Breast epithelium (tissue), 3 donors: ENCODE measurements at regions not wholly inside any gene's neighbourhood (a gene's known extent, or its start where the extent isn't known, plus 50 kb on each side); places are given as distances from the start of the nearest gene placed in this dataset.

Source experiments
- POLR2A ChIP-seq: fragments of 450-650 bp; IDR thresholded peaks from one replicate; pipeline ENCODE4 v1.6.1; 2016; ENCODE audit warnings: antibody characterized with exemption, mild to moderate bottlenecking, moderate library complexity
- POLR2AphosphoS5 ChIP-seq, 3 donors: sonication (generic); formaldehyde crosslinking; IDR thresholded peaks; one replicate each; pipeline ENCODE4 v1.6.1; 2017; ENCODE audit warnings: antibody characterized with exemption in 3 of 3
- TF ChIP-seq, protein P1 (sequence below), 3 donors: fragments of 450-650 bp; IDR thresholded peaks; one replicate each; pipeline ENCODE4 v1.5.1; 2016 to 2017; ENCODE audit warnings: antibody characterized with exemption in 3 of 3, mild to moderate bottlenecking in 3 of 3, moderate library complexity in 3 of 3

DNA sequence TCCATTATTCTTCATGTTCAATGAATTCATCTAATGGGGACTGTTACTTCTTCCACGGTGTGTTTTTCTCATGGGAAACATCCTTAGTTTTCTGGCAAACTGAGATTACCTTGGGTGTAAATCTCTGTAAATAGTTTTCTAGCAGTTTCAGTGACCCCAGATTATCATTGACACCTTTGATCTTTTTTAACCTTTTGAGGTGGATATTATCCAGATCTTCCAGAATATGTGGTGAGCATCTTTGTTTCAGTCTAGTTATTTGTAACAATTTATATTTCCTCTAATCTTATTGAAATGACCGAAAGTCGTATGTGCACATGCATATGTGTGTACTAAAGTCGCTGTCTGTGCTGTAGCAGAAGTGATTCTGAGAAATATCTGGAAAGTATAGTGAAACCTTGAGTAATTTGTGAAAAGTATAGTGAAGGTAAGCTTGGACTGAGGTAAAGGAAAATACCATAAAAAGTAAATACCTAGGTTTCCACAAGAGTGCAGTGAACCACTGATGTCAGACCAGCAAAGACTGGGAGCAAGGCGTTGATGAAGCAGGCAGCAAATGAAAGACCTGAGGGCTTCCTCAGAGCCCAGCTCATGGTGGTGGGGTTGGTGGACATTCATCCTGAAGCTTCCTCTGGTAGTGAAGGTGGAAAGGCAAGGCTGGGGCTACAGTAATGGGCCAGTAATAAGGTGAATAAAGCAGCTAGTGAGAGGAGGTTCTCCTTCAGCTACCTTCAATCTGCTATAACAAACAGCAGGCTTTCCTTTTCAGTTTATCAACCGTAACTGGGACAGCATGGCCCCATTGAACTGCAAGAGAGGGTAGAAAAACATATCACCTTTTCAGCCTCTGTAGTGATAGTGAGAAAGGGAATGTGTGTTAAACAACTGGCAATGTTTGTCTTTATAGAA is 480.2 kb upstream of the FBXO33 start:
- TF ChIP-seq, protein P1, sequence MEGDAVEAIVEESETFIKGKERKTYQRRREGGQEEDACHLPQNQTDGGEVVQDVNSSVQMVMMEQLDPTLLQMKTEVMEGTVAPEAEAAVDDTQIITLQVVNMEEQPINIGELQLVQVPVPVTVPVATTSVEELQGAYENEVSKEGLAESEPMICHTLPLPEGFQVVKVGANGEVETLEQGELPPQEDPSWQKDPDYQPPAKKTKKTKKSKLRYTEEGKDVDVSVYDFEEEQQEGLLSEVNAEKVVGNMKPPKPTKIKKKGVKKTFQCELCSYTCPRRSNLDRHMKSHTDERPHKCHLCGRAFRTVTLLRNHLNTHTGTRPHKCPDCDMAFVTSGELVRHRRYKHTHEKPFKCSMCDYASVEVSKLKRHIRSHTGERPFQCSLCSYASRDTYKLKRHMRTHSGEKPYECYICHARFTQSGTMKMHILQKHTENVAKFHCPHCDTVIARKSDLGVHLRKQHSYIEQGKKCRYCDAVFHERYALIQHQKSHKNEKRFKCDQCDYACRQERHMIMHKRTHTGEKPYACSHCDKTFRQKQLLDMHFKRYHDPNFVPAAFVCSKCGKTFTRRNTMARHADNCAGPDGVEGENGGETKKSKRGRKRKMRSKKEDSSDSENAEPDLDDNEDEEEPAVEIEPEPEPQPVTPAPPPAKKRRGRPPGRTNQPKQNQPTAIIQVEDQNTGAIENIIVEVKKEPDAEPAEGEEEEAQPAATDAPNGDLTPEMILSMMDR (IDR thresholded peaks at IDR 0.05) = no peak
- TF ChIP-seq POLR2A = no peak
- no peak for TF ChIP-seq POLR2AphosphoS5 (IDR thresholded peaks at IDR 0.05)
